K562 (cell line): ENCODE measurements at regions not wholly inside any gene's neighbourhood (a gene's known extent, or its start where the extent isn't known, plus 50 kb on each side); places are given as distances from the start of the nearest gene placed in this dataset.

Experiments used
- ATAC-seq: fragments of 200-7000 bp; cut with Tn5 transposase; 3 replicates; pipeline ENCODE4 v1.9.1; 2020; ENCODE audit warnings: moderate library complexity
- BruUV-seq: library from RNA; stranded (reverse); fragments of 400-500 nt; replicated peaks from 2 replicates; lab custom pipeline; 2021; lab: Mats Ljungman, UMichigan
- CTCF ChIA-PET: fragments of 300-600 bp; formaldehyde crosslinking; extraction: SDS; loops from one replicate; lab custom pipeline; 2021; ENCODE audit warnings: low intra/inter-chr PET ratio; lab: Yijun Ruan, JAX
- POLR2A ChIA-PET: fragments of 300-600, 350-650 bp; sonication (Branson Sonifier 250); formaldehyde crosslinking; extraction: SDS; loops from one replicate; lab custom pipeline; 2021; ENCODE audit warnings: antibody characterized with exemption, inconsistent platforms; lab: Yijun Ruan, JAX
- DNase-seq, 4 experiments: peaks; one replicate each; pipeline versions ENCODE4 v3.0.0 to v3.0.0-alpha.2; 2011 to 2018; ENCODE audit warnings: low spot score in 3 of 4, mixed read lengths in 3 of 4; ENCODE audit errors: extremely low read depth in 1 of 4
- FAIRE-seq: peaks from 2 replicates; lab custom pipeline; 2011; peaks lifted over from hg19 to GRCh38; lab: Jason Lieb, UNC
- H2AFZ ChIP-seq: 2 replicates; pipeline ENCODE4 v1.6.0; 2011; ENCODE audit warnings: low read depth, low read length, control low read depth, inconsistent platforms
- H3K27ac ChIP-seq: fragments of 200-600 bp; 3 replicates; pipeline ENCODE4 v1.8.0; 2011; ENCODE audit warnings: low read depth, mild to moderate bottlenecking, control low read depth, inconsistent platforms, low read length, moderate library complexity, mixed read lengths; ENCODE audit errors: extremely low read depth
- H3K27me3 ChIP-seq, 2 experiments: fragments of 300-600 bp in 1 of 2; 2 replicates in 1 of 2; 3 replicates in 1 of 2; pipeline versions ENCODE4 v1.6.0 to v1.8.0; 2011; ENCODE audit warnings: inconsistent platforms in 2 of 2, low read length in 2 of 2, mild to moderate bottlenecking in 1 of 2, mixed read lengths in 1 of 2, moderate library complexity in 1 of 2; ENCODE audit not compliant: control insufficient read depth in 2 of 2, insufficient read depth in 2 of 2
- H3K36me3 ChIP-seq: fragments of 300-600 bp; 3 replicates; pipeline ENCODE4 v1.8.0; 2011; ENCODE audit warnings: mild to moderate bottlenecking, low read length, inconsistent platforms; ENCODE audit not compliant: control insufficient read depth, insufficient read depth
- H3K4me1 ChIP-seq, 2 experiments: fragments of 200-600 bp in 1 of 2; replicated peaks in 1 of 2; 2 replicates in 1 of 2; 3 replicates in 1 of 2; pipeline versions ENCODE4 v1.5.1 to v1.8.0; 2011; ENCODE audit warnings: inconsistent platforms in 2 of 2, low read length in 2 of 2, mild to moderate bottlenecking in 1 of 2, mixed read lengths in 1 of 2, moderate library complexity in 1 of 2; ENCODE audit not compliant: control insufficient read depth in 2 of 2, insufficient read depth in 2 of 2
- H3K4me2 ChIP-seq: 2 replicates; pipeline ENCODE4 v1.6.1; 2011; ENCODE audit warnings: low read length, control low read depth, inconsistent platforms, mixed read lengths; ENCODE audit not compliant: insufficient read depth
- H3K4me3 ChIP-seq: fragments of 200-600 bp; sonication (generic), shearing (Covaris generic); 2 replicates; pipeline ENCODE4 v1.5.1; 2016; ENCODE audit warnings: control low read depth, inconsistent platforms
- H3K79me2 ChIP-seq: fragments of 200-600 bp; 3 replicates; pipeline ENCODE4 v1.8.0; 2011; ENCODE audit warnings: low read length, inconsistent platforms; ENCODE audit not compliant: control insufficient read depth, insufficient read depth
- H3K9ac ChIP-seq, 2 experiments: 2 replicates each; pipeline versions ENCODE4 v1.6.0 to v1.6.1; 2011; ENCODE audit warnings: low read depth in 2 of 2, low read length in 2 of 2, control low read depth in 1 of 2, inconsistent platforms in 1 of 2, mild to moderate bottlenecking in 1 of 2, mixed read lengths in 1 of 2; ENCODE audit not compliant: insufficient read depth in 1 of 2
- H3K9me1 ChIP-seq: one replicate; pipeline ENCODE4 v1.6.0; 2011; ENCODE audit warnings: inconsistent platforms, mild to moderate bottlenecking, low read length, moderate library complexity; ENCODE audit not compliant: control insufficient read depth, insufficient read depth
- H3K9me3 ChIP-seq: replicated peaks from 2 replicates; pipeline ENCODE4 v1.5.1; 2011; ENCODE audit warnings: low read depth, low read length, inconsistent platforms; ENCODE audit not compliant: control insufficient read depth, insufficient read depth
- H4K20me1 ChIP-seq: replicated peaks from 2 replicates; pipeline ENCODE4 v1.6.1; 2011; ENCODE audit warnings: low read length, inconsistent platforms, mixed read lengths; ENCODE audit not compliant: control insufficient read depth, insufficient read depth
- FOXM1 ChIP-seq, 2 experiments: fragments of 450-650 bp in 1 of 2; sonication (generic) in 1 of 2; formaldehyde crosslinking in 1 of 2; IDR thresholded peaks; 2 replicates each; pipeline versions ENCODE4 v1.6.1 to v1.9.0; 2017 to 2022; ENCODE audit warnings: low read depth in 2 of 2, mild to moderate bottlenecking in 2 of 2, missing genetic modification reagents in 1 of 2, moderate library complexity in 1 of 2
- KDM2B ChIP-seq: fragments of 250-450 bp; sonication (Bioruptor Pico); IDR thresholded peaks from 2 replicates; pipeline ENCODE4 v1.8.0; 2021; ENCODE audit warnings: mild to moderate bottlenecking, moderate library complexity
- MCM3 ChIP-seq: fragments of 450-650 bp; IDR thresholded peaks from 2 replicates; pipeline ENCODE4 v1.6.1; 2016
- PRMT5 ChIP-seq: sonication (generic); formaldehyde crosslinking; IDR thresholded peaks from 2 replicates; pipeline ENCODE4 v1.5.0; 2020; ENCODE audit warnings: missing genetic modification reagents
- WGBS: fragments of 100-300 bp; shearing (Covaris generic); methylation state at CpG from one replicate; pipeline ENCODE4 v1.1.6; 2016; ENCODE audit warnings: low coverage, mixed read lengths; ENCODE audit not compliant: insufficient coverage; ENCODE audit errors: missing lambda C conversion rate; 5-methylcytosine and 5-hydroxymethylcytosine counted together
- in situ Hi-C: fragments of 300-500 bp; cut with MboI; formaldehyde crosslinking; loops from 4 replicates; pipeline ENCODE4 v1.15.0; 2018; ENCODE audit warnings: inconsistent platforms, mixed read lengths
- intact Hi-C: fragments of 100-400 bp; cut with micrococcal nuclease; formaldehyde crosslinking; loops from 2 replicates; pipeline ENCODE4 v1.14.2; 2022
- TF ChIP-seq, protein P1 (sequence below): fragments of 450-650 bp; formaldehyde crosslinking; conservative IDR thresholded peaks from 2 replicates; pipeline ENCODE4 v1.4.0; 2022; ENCODE audit warnings: mild to moderate bottlenecking, missing genetic modification characterization
- TF ChIP-seq, protein P2 (sequence below): IDR thresholded peaks from 2 replicates; pipeline ENCODE4 v1.6.1; 2016; ENCODE audit warnings: missing genetic modification characterization, missing compliant biosample characterization

DNA sequence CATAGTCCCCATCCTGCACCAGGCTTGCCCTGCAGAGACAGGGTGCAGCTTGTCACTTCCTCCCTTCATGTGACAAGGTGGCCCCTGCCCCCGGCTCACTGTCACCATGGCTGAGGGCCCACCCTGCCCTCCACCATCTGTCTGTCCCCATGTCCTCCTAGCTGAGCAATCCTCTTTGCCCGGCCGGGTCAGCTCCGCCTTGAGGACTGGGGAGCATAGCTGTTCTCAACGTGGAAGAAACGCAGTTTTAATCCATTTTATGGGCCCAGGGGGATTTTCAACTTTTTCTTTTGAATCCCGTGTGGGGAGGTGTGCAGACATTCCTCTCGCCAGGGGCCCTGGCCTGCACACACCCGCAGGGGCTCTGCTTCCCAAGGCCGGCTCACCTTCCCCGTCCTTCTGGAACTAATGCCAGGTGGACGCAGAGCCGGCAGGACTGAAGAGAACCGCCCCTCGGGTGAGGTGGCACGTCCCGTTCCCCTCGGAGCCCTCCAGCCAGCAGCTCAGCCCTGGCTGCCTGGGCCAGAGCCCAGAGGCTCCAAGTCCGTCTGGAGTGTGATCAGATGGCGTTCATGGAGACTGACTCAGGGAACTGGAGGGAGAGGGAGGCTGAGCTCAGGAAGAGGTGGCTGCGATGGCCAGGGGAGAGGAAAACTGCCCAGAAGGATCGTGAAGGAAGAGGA lies 1108.7 kb downstream of the BRD1 start:
- FAIRE-seq (no peak), DNase-seq (no peak), ATAC-seq (no peak)
- Histone ChIP-seq H3K4me3 (no peak overlapping the region), H3K9me1 (no peaks in the 10 kb centered on the region), H3K27ac (no peak overlapping the region), H3K27me3 (peaks cover 0 to 3% of the 10 kb centered on the region in 2 experiments; a peak in 3 of 5 replicates), H3K9ac (no peak overlapping the region), H4K20me1 (no peaks in the 10 kb centered on the region), H2AFZ (no peak overlapping the region), H3K9me3 (no peaks in the 10 kb centered on the region), H3K4me2 (no peak overlapping the region), H3K4me1 (no peaks in the 10 kb centered on the region)
- BruUV-seq, result no TSS peak
- POLR2A ChIA-PET, result interaction anchor here (0.7 kb wide), 1 partner anchor 16 kb away, joined by 3 read pairs; no protein-coding TSS in a partner anchor
- in situ Hi-C loops, result no loop called here
- intact Hi-C loops, result no loop called here
- CTCF ChIA-PET, result no interaction called here
- TF ChIP-seq FOXM1 (IDR thresholded peaks at IDR 0.05; ENCODE audit: low read depth) (no peak), FOXM1 (CRISPR knock-in tag; IDR thresholded peaks at IDR 0.05; ENCODE audit: low read depth) (no peak), KDM2B (CRISPR knock-in tag) (no peak), PRMT5 (CRISPR knock-in tag) (no peak), MCM3 (no peak)
- TF ChIP-seq, protein P1, sequence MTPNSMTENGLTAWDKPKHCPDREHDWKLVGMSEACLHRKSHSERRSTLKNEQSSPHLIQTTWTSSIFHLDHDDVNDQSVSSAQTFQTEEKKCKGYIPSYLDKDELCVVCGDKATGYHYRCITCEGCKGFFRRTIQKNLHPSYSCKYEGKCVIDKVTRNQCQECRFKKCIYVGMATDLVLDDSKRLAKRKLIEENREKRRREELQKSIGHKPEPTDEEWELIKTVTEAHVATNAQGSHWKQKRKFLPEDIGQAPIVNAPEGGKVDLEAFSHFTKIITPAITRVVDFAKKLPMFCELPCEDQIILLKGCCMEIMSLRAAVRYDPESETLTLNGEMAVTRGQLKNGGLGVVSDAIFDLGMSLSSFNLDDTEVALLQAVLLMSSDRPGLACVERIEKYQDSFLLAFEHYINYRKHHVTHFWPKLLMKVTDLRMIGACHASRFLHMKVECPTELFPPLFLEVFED (CRISPR knock-in tag), result no peak
- TF ChIP-seq, protein P2, sequence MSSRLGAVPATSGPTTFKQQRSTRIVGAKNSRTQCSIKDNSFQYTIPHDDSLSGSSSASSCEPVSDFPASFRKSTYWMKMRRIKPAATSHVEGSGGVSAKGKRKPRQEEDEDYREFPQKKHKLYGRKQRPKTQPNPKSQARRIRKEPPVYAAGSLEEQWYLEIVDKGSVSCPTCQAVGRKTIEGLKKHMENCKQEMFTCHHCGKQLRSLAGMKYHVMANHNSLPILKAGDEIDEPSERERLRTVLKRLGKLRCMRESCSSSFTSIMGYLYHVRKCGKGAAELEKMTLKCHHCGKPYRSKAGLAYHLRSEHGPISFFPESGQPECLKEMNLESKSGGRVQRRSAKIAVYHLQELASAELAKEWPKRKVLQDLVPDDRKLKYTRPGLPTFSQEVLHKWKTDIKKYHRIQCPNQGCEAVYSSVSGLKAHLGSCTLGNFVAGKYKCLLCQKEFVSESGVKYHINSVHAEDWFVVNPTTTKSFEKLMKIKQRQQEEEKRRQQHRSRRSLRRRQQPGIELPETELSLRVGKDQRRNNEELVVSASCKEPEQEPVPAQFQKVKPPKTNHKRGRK, result no peak
- TF ChIP-seq, all 486 proteins: peak for 0
- Histone ChIP-seq H3K36me3 (no peaks in the 10 kb centered on the region), H3K79me2 (no peaks in the 10 kb centered on the region)
- WGBS, result under 1% methylated on average over 19 of the region's 22 CpGs
